GM18505 (cell line): ENCODE measurements at regions not wholly inside any gene's neighbourhood (a gene's known extent, or its start where the extent isn't known, plus 50 kb on each side); places are given as distances from the start of the nearest gene placed in this dataset.
"Not testable (repeated sequence)": the region's sequence is repeated elsewhere in the genome, so short reads cannot be mapped to it uniquely, and the experiment has no call there.

Experiments
- ATAC-seq: cut with Tn5 transposase; IDR thresholded peaks from one replicate; pipeline ENCODE4 v1.9.1; 2021; ENCODE audit not compliant: unreplicated experiment
- POLR2A ChIP-seq: IDR thresholded peaks from 4 replicates; pipeline ENCODE4 v1.6.1; 2011; ENCODE audit warnings: borderline replicate concordance; ENCODE audit not compliant: insufficient read depth, insufficient read length; ENCODE audit errors: extremely low read depth

DNA sequence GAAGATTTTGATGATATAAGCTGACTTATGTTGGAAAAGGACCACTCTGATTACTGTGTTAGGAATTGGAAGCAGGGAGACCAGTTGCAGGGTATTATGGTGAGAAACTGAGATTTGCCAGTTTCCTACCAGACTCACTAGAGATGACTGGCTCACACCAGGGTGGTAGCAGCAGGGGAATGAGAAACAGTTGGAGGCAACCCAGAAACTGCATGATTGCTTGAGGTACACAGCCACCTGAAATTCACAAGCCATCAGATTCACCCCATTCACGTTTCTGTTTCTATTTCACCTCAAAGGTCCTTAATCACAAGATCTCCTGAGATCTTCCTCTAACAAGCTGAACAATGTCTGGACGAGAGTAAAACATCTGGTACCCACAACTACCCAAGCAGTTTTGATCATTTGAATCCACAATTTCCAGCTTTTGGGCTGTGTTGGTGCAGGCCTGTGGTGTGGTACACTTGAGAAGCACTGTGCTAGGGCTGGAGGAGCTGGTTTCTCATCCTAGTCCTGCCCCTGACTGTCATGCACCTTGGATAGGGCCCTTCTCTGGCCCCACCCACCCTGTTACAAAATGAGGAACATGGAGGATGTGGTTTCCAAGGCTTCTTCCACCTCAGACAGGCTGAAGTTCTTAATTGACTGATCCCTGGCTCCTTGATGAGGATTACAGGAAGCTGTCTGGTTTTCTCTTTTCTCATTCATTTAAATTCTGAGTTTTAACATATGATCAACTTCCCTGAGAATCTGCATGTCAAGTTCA, 233.4 kb downstream of the INSC start:
- TF ChIP-seq POLR2A, result no peak
- ATAC-seq, result no peak

DNA sequence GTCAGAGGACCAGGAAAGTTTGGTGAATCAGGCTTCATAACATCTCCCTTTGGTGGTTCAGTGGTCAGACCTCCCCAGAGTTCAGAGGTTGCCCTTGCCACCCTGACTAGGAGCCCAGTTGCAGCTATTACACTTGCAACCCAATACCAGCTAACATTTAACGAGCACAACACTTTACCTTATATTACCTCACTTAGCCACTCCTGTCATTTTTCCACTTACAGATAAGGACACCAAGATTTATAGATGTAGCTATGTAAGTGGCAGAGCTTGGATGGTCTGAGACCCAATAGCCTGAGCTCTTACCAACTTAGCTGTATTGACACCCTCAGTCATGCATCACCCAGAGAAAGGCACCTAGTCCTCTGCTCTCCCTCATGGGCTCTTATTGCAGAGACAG, 234.7 kb downstream of the INSC start:
- no peak for ATAC-seq
- TF ChIP-seq POLR2A, result no peak

DNA sequence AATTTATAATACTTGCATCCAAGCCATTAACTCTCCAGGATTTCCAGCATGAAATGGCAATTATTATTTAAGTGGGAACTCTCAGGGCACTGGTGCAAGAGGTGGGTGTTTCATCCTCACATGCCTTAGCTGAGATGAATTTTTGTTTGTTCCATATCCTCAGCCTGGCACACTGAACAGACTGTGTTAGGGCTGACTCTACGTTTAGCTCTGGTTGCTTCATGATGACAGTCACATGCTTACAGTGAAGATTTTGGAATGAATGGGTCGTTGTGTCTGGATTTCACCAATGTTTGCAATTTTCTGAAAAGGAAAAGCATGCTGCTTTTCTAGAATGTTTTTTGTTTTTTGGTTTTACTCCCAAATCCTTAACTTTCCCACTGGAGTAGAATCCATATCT, 246.6 kb downstream of the INSC start:
- TF ChIP-seq POLR2A, result no peak
- ATAC-seq, result no peak

DNA sequence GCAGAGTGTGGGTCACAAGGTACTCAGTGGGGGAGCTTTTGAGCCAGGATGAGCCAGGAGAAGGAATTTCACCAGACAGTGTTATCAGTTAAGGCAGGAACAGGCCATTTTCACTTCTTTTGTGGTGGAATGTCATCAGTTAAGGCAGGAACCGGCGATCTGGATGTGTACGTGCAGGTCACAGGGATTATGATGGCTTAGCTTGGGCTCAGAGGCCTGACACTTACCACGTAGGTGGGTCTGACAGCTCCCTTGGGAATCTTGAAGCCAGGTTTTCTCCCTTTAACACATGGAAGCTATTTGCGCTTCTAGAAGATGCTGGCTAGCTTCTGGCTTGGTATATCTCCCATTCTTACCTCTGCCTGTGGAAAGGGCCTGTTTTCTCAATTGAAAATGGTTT, 250.6 kb downstream of the INSC start:
- not testable (repeated sequence) for ATAC-seq

DNA sequence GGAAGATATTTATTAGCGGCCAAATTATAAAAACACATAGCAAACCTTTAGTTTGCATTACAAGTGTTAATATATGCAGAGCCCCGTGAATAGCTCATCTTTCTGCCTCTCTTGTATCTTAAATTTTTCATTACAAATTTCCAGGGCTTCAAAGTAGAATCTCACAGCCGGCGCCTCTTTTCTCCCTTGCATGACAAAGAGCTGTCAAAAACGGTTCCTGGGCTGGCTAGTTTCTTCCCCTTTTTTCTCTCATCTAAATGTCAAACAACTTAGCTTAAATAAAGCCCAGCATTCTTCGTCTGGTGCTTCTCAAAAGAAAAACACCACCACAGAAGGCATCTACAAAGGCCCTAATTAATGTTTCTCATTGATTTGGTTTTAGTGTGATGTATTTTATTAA, 253.0 kb downstream of the INSC start:
- no peak for TF ChIP-seq POLR2A
- ATAC-seq, result no peak

DNA sequence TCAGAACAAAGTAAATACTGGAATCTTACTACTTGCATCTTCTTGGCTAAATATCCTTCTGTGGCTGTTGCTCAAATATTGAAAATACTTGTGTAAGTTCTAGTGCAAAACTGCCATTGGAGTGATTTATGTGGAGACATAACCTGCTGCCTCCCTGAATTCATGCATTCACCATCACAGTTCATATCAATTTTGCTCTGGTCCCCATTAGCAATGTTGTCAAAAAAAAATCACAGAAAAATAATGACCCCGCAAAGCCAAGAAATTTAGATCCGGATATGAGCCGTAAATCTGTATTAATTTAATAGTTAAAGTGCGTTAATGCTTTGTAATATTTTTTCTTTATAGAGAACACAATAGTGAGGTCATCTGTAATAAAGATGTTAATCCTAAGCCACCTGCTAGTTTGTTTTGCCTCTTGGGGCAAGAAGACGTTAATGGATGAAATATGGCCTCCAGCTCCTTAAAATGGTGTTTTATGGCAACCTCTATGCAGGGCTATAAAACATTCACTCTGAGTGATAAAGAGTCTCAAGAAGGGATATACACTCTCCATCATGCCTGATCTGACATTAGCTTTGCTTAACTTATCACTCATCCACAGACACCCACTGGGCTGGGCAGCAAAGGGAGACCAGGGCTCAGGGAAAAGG, 255.9 kb downstream of the INSC start:
- TF ChIP-seq POLR2A, result no peak
- ATAC-seq, result no peak

DNA sequence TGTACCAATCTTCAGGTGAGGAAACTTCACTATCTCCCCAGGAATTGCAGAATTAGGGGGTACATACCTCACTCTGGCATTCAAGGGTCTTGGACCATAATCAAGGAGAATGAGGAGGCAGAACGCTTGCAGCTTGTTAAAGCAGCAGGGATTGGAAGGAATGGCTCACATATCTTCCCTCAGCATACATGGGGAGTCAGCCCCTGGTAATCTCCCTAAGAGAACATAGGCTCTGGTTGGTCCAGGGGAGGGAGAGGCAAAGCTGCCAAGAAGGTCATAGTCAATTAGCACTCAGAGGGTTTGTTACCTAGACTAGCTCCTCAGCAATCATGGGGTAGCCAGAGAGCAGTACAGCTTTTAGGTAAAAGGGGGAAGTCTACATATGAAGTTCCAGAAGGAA, 256.8 kb downstream of the INSC start:
- ATAC-seq, result no peak

DNA sequence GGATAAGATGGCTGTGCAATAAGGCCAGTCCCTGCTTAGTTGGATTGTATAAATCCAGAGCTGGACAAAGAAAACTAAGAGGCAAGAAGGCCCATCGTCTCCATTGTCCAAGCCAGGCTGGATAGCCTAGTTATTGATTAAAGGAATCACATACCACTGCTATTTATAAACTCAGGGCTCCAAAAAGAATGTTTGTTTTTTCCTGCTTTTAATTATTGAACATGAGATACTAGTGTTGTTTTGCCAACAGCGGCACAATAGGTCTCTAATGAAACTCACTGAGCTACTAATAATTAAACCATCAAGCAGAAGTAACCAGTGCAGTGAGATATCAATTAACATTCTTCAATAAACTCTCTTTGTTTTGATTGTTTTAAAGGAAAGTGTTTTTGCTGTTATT, 259.7 kb downstream of the INSC start:
- no peak for ATAC-seq
- no peak for TF ChIP-seq POLR2A

More for the DNA sequence above, 256.8 kb downstream of the INSC start:
- TF ChIP-seq POLR2A, result no peak

DNA sequence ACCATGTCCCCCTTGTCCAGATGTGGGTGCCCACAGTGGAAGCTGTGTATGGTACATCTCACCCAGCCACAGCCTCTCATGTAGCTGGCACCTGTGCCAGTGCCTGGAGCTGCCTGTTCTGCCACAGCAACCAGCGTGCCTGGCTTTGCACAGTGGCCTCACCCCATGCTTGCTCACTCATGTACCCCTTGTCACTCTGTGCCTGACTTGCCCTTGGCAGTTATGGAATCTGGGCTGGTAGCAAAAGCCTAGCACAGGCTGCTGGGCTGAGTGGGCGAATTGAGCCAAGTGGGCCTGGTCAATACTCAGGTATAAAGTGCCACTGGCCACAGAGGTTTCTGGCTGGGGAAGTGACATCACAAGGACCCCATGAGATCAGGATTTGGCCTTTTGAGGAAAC, 264.2 kb downstream of the INSC start:
- no peak for TF ChIP-seq POLR2A
- no peak for ATAC-seq

DNA sequence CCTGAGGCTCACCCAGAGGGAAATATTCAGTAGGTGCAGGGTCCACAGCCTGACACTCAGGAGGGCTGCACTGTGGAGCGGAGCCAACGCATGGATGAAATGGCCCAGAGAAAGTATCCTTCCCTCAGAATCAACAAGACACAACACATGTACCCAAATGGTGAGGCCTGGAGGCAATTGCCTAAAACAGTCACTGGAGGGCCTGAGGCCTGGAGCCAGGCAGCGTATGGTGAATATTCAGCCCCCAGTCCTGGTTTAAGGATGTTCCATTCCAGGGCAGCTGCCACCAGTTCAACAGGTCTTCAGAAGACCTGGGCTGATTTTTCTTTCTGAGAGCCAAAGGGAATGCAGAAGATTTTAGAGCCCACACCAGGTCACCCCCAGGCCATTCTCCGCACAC, 264.8 kb downstream of the INSC start:
- TF ChIP-seq POLR2A, result no peak
- ATAC-seq, result no peak

DNA sequence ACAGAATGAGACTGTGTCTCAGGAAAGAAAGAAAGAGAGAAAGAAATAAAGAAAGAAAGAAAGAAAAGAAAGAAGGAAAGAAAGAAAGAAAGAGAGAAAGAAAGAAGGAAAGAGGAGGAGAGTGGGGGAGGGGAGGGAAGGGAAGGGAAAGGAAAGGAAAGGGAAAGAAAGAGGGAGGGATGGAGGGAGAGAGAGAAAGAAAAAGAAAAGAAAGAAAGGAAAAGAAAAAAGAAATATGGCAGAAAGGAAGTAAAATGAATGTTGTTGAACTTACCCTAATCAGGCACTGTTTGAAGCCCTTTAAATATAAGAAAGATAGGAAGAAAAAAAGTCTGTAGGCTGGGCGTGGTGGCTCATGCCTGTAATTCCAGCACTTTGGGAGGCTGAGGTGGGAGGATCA, 276.1 kb downstream of the INSC start:
- no peak for ATAC-seq
- no peak for TF ChIP-seq POLR2A

DNA sequence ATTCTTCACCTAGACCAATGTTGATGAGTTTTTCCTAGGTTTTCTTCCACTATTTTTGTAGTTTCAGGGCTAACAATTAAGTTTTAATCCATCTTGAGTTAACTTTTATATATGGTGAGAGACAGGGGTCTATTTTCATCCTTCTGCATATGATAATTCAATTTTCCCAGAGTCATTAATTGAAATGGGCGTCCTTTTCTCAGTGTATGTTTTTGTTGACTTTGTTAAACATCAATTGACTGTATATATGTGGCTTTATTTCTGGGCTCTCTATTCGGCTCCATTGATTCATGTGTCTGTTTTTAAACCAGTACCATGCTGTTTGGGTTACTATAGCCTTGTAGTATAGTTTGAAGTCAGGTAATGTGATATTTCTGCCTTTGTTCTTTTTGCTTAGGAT, 282.1 kb downstream of the INSC start:
- ATAC-seq, result no peak
- no peak for TF ChIP-seq POLR2A

DNA sequence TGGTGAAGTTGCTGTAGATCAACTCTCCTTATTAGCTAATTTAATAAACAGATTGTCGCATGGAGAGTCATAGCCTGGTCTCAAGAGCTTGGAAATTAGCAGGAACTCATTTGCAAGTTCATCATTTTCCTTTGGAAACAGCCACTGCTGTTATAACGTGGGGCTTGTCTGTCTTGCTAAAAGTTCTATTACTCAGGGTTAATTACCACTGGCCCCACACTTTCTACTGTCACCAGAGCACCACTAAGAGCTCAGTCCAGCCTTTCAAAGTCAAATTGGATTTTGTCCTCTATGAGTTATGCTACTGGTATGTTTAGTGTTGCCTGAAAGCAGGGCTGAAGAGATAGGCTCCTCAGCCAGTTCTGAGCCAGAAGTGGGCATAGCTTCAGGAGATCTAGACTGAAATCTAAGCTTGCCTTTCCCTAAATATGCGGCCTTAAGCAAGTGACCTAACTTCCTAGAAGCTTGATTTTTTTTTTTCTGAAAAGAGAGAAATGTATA, 292.2 kb downstream of the INSC start:
- no peak for TF ChIP-seq POLR2A
- no peak for ATAC-seq

DNA sequence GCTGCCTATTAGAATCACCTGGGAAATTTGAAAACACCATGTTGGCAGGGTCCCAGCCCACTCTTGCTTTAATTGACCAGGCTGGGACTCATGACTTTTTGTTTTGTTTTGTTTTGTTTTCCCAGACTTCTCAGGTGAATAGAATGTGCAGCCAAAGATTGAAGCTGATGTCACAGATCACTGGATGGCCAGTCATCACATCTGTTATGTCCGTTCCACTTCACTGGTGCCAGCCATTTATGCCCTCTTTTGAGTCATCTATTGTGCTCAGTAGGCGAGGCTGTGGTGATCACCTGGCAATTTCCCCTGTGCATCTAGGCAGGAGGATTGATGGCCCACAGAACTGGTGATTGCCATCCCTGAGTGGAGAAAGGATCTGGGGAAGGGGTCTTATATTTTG, 297.3 kb downstream of the INSC start:
- peak; percentile 76 for ATAC-seq
- TF ChIP-seq POLR2A, result no peak
